Loucy (cell line): ENCODE measurements at regions not wholly inside any gene's neighbourhood (a gene's known extent, or its start where the extent isn't known, plus 50 kb on each side); places are given as distances from the start of the nearest gene placed in this dataset.

Source experiments
- EZH2phosphoT487 ChIP-seq: fragments of 200-600 bp; IDR thresholded peaks from 2 replicates; pipeline ENCODE4 v1.6.1; 2018; ENCODE audit warnings: antibody characterized with exemption, mild to moderate bottlenecking, moderate library complexity, borderline replicate concordance
- TF ChIP-seq, protein P1 (sequence below): fragments of 200-600 bp; sonication (generic); conservative IDR thresholded peaks from 2 replicates; pipeline ENCODE4 v1.5.1; 2014; ENCODE audit warnings: mild to moderate bottlenecking, antibody characterized with exemption, low read length

DNA sequence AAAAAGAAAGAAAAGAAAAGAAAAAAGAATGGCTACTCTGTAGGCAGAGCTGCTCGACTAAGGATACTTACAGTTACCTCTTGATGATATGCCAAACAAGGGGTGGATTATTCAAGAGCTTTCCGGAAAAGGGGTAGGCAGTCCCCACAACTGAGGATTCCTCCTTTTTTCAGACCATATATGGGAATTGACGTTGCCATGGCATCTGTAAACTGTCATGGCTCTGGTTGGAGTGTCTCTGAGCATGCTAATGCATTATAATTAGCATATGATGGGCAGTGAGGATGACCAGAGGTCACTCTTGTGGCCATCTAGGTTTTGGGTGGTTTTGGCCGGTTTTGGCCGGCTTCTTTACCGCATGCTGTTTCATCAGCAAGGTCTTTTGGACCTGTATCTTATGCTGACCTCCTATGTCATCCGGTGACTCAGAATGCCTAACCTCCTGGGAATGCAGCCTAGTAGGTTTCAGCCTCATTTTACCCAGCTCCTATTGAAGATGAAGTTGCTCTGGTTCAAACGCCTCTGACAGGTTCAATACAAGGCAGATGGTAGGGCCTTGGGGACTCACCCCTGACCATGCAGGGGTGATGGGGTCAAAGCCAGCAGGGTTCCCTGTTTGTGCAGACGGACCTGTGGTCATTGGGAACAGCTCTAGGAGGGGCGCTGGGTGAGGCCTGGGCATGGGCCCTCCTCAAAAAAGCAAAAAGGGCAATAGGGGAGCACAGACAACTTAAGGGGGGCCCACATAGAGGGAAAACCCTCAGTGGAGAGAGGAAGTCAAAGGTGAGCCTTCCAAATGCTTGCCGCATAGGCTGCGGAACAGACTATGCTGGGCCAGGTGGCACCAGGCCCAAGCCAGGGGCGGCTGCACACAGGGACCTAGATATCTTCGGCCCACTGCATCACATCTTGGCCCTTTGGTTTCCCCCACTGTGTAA lies 251.2 kb upstream of the RAB6C start:
- TF ChIP-seq EZH2phosphoT487, result no peak
- TF ChIP-seq, protein P1, sequence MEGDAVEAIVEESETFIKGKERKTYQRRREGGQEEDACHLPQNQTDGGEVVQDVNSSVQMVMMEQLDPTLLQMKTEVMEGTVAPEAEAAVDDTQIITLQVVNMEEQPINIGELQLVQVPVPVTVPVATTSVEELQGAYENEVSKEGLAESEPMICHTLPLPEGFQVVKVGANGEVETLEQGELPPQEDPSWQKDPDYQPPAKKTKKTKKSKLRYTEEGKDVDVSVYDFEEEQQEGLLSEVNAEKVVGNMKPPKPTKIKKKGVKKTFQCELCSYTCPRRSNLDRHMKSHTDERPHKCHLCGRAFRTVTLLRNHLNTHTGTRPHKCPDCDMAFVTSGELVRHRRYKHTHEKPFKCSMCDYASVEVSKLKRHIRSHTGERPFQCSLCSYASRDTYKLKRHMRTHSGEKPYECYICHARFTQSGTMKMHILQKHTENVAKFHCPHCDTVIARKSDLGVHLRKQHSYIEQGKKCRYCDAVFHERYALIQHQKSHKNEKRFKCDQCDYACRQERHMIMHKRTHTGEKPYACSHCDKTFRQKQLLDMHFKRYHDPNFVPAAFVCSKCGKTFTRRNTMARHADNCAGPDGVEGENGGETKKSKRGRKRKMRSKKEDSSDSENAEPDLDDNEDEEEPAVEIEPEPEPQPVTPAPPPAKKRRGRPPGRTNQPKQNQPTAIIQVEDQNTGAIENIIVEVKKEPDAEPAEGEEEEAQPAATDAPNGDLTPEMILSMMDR, result no peak
